ENCODE measurements at regions not wholly inside any gene's neighbourhood (a gene's known extent, or its start where the extent isn't known, plus 50 kb on each side); places are given as distances from the start of the nearest gene placed in this dataset.

GRCh38 chr6:146892283-146892612 is 293.5 kb downstream of the ADGB start:
- TF ChIP-seq CTCF (IDR thresholded peaks at IDR 0.05; ENCODE audit: insufficient read depth, low read depth, low read length) (no peak), EZH2 (IDR thresholded peaks at IDR 0.05; ENCODE audit: insufficient read depth, low read length) (no peak)
